ENCODE measurements at regions not wholly inside any gene's neighbourhood (a gene's known extent, or its start where the extent isn't known, plus 50 kb on each side); places are given as distances from the start of the nearest gene placed in this dataset.

GRCh38 chr18:24773101-24773500, 312.7 kb downstream of the HRH4 start:
- Mint-ChIP-seq H3K4me1 (ENCODE audit: unreplicated experiment) (no peaks in the 10 kb centered on the region), H3K9me3 (ENCODE audit: unreplicated experiment) (peaks cover 6% of the 10 kb centered on the region), H3K27me3 (ENCODE audit: unreplicated experiment) (no peaks in the 10 kb centered on the region), H3K4me3 (ENCODE audit: unreplicated experiment) (no peak overlapping the region), H3K27ac (ENCODE audit: unreplicated experiment) (no peak overlapping the region), H3K36me3 (ENCODE audit: unreplicated experiment) (no peaks in the 10 kb centered on the region)
- no peak for TF ChIP-seq CTCF (IDR thresholded peaks at IDR 0.05)
- DNase-seq (ENCODE audit: extremely low spot score, unreplicated experiment) = no peak

GRCh38 chr18:24776019-24776418, 315.6 kb downstream of the HRH4 start:
- H3K4me3 Mint-ChIP-seq (ENCODE audit: unreplicated experiment) = no peak overlapping the region
- H3K36me3 Mint-ChIP-seq (ENCODE audit: unreplicated experiment) = no peaks in the 10 kb centered on the region
- no peaks in the 10 kb centered on the region for H3K9me3 Mint-ChIP-seq (ENCODE audit: unreplicated experiment)
- DNase-seq (ENCODE audit: extremely low spot score, unreplicated experiment) = no peak
- no peak overlapping the region for H3K27ac Mint-ChIP-seq (ENCODE audit: unreplicated experiment)
- no peaks in the 10 kb centered on the region for H3K4me1 Mint-ChIP-seq (ENCODE audit: unreplicated experiment)
- no peaks in the 10 kb centered on the region for H3K27me3 Mint-ChIP-seq (ENCODE audit: unreplicated experiment)
- no peak for TF ChIP-seq CTCF (IDR thresholded peaks at IDR 0.05)

- H3K4me3 Mint-ChIP-seq (ENCODE audit: unreplicated experiment) = no peak overlapping the region
- no peak overlapping the region for H3K27ac Mint-ChIP-seq (ENCODE audit: unreplicated experiment)
- no peaks in the 10 kb centered on the region for H3K36me3 Mint-ChIP-seq (ENCODE audit: unreplicated experiment)
- H3K27me3 Mint-ChIP-seq (ENCODE audit: unreplicated experiment) = no peaks in the 10 kb centered on the region
- no peaks in the 10 kb centered on the region for H3K4me1 Mint-ChIP-seq (ENCODE audit: unreplicated experiment)
- no peaks in the 10 kb centered on the region for H3K9me3 Mint-ChIP-seq (ENCODE audit: unreplicated experiment)
- no peak for DNase-seq (ENCODE audit: extremely low spot score, unreplicated experiment)
- TF ChIP-seq CTCF (IDR thresholded peaks at IDR 0.05) = no peak
Observed at GRCh38 chr18:24778810-24779418, 318.5 kb downstream of the HRH4 start.

- Mint-ChIP-seq H3K4me1 (ENCODE audit: unreplicated experiment) (no peaks in the 10 kb centered on the region), H3K9me3 (ENCODE audit: unreplicated experiment) (no peaks in the 10 kb centered on the region), H3K27me3 (ENCODE audit: unreplicated experiment) (no peaks in the 10 kb centered on the region), H3K4me3 (ENCODE audit: unreplicated experiment) (no peak overlapping the region), H3K27ac (ENCODE audit: unreplicated experiment) (no peak overlapping the region), H3K36me3 (ENCODE audit: unreplicated experiment) (no peaks in the 10 kb centered on the region)
- no peak for DNase-seq (ENCODE audit: extremely low spot score, unreplicated experiment)
- no peak for TF ChIP-seq CTCF (IDR thresholded peaks at IDR 0.05)
Observed at GRCh38 chr18:24782566-24782965, 322.1 kb downstream of the HRH4 start.

- peaks cover 4% of the 10 kb centered on the region for H3K9me3 Mint-ChIP-seq (ENCODE audit: unreplicated experiment)
Observed at GRCh38 chr18:24785019-24785418, 324.6 kb downstream of the HRH4 start.

More at GRCh38 chr18:24785019-24785418, 324.6 kb downstream of the HRH4 start:
- no peak for DNase-seq (ENCODE audit: extremely low spot score, unreplicated experiment)
- no peak overlapping the region for H3K27ac Mint-ChIP-seq (ENCODE audit: unreplicated experiment)
- H3K4me3 Mint-ChIP-seq (ENCODE audit: unreplicated experiment) = no peak overlapping the region
- H3K4me1 Mint-ChIP-seq (ENCODE audit: unreplicated experiment) = no peaks in the 10 kb centered on the region
- no peaks in the 10 kb centered on the region for H3K36me3 Mint-ChIP-seq (ENCODE audit: unreplicated experiment)
- no peaks in the 10 kb centered on the region for H3K27me3 Mint-ChIP-seq (ENCODE audit: unreplicated experiment)
- no peak for TF ChIP-seq CTCF (IDR thresholded peaks at IDR 0.05)

Measured in osteocyte (in vitro differentiated cells).